Smooth muscle cell (in vitro differentiated cells): ENCODE measurements at regions not wholly inside any gene's neighbourhood (a gene's known extent, or its start where the extent isn't known, plus 50 kb on each side); places are given as distances from the start of the nearest gene placed in this dataset.

Experiments used
- DNase-seq: peaks from one replicate; lab custom pipeline; 2025; ENCODE audit not compliant: unreplicated experiment; lab: John Stamatoyannopoulos, UW
- H2AFZ ChIP-seq: fragments of 200-600 bp; sonication (generic); 2 replicates; pipeline ENCODE4 v1.6.0; 2016; ENCODE audit warnings: antibody characterized with exemption, low read depth, mild to moderate bottlenecking
- H3F3A ChIP-seq: fragments of 200-600 bp; sonication (generic); 2 replicates; pipeline ENCODE4 v1.6.0; 2017; ENCODE audit warnings: antibody characterized with exemption, low read depth
- H3K27ac ChIP-seq: fragments of 200-600 bp; sonication (generic); 2 replicates; pipeline ENCODE4 v1.5.1; 2016; ENCODE audit warnings: low read depth, mild to moderate bottlenecking
- H3K27me3 ChIP-seq: fragments of 200-600 bp; sonication (generic); 2 replicates; pipeline ENCODE4 v1.6.1; 2016; ENCODE audit warnings: low read depth, mild to moderate bottlenecking
- H3K36me3 ChIP-seq: fragments of 200-600 bp; sonication (generic); 2 replicates; pipeline ENCODE4 v1.5.1; 2016; ENCODE audit warnings: low read depth
- H3K4me1 ChIP-seq: fragments of 200-600 bp; sonication (generic); 2 replicates; pipeline ENCODE4 v1.5.1; 2016; ENCODE audit warnings: low read depth
- H3K4me2 ChIP-seq: fragments of 200-600 bp; sonication (generic); 2 replicates; pipeline ENCODE4 v1.6.0; 2016; ENCODE audit warnings: mild to moderate bottlenecking
- H3K4me3 ChIP-seq: fragments of 200-600 bp; sonication (generic); 2 replicates; pipeline ENCODE4 v1.5.1; 2016; ENCODE audit warnings: mild to moderate bottlenecking
- H3K79me2 ChIP-seq: fragments of 200-600 bp; sonication (generic); 2 replicates; pipeline ENCODE4 v1.6.0; 2016; ENCODE audit warnings: low read depth, mild to moderate bottlenecking
- H3K9ac ChIP-seq: fragments of 200-600 bp; sonication (generic); 2 replicates; pipeline ENCODE4 v1.6.0; 2016; ENCODE audit warnings: low read depth
- H3K9me3 ChIP-seq: fragments of 200-600 bp; sonication (generic); replicated peaks from 2 replicates; pipeline ENCODE4 v1.5.1; 2016; ENCODE audit warnings: low read depth
- H4K20me1 ChIP-seq: fragments of 200-600 bp; sonication (generic); 2 replicates; pipeline ENCODE4 v1.6.0; 2016; ENCODE audit warnings: low read depth
- CTCF ChIP-seq: fragments of 200-600 bp; sonication (generic); IDR thresholded peaks from 2 replicates; pipeline ENCODE4 v1.5.1; 2017; ENCODE audit warnings: borderline replicate concordance, mild to moderate bottlenecking, antibody characterized with exemption; ENCODE audit not compliant: insufficient read depth, poor library complexity, severe bottlenecking
- WGBS: methylation state at CpG from one replicate; pipeline ENCODE4 v1.1.7; 2016; ENCODE audit warnings: low lambda C conversion rate; 5-methylcytosine and 5-hydroxymethylcytosine counted together

- no peak overlapping the region for H3K9ac ChIP-seq
- H3K27ac ChIP-seq: no peak overlapping the region
- peaks cover 5% of the 10 kb centered on the region for H3K4me1 ChIP-seq
- H2AFZ ChIP-seq: no peak overlapping the region
- peaks cover 5% of the 10 kb centered on the region for H3K27me3 ChIP-seq
- no peaks in the 10 kb centered on the region for H3F3A ChIP-seq
- no peak overlapping the region for H3K4me3 ChIP-seq
- no peak overlapping the region for H3K4me2 ChIP-seq
- no peaks in the 10 kb centered on the region for H4K20me1 ChIP-seq
- no peaks in the 10 kb centered on the region for H3K9me3 ChIP-seq
- TF ChIP-seq CTCF: no peak
- H3K79me2 ChIP-seq: no peaks in the 10 kb centered on the region
- 84% methylated on average over 1 of the region's 1 CpG for WGBS
- H3K36me3 ChIP-seq: no peaks in the 10 kb centered on the region
- no peak for DNase-seq
Measured at GRCh38 chr18:24926649-24927048, 425.3 kb downstream of the ZNF521 start.

GRCh38 chr18:24928301-24928878, 423.6 kb downstream of the ZNF521 start:
- Histone ChIP-seq H3K4me1 (peaks cover 11% of the 10 kb centered on the region), H3K27me3 (peaks cover 5% of the 10 kb centered on the region), H3K9me3 (no peaks in the 10 kb centered on the region), H3K27ac (no peak overlapping the region), H3K4me2 (no peak overlapping the region), H2AFZ (no peak overlapping the region), H3K9ac (no peak overlapping the region), H3K4me3 (no peak overlapping the region), H3F3A (no peaks in the 10 kb centered on the region), H3K79me2 (no peaks in the 10 kb centered on the region), H3K36me3 (no peaks in the 10 kb centered on the region), H4K20me1 (no peaks in the 10 kb centered on the region)
- 89% methylated on average over 8 of the region's 8 CpGs for WGBS
- no peak for DNase-seq
- no peak for TF ChIP-seq CTCF

GRCh38 chr18:24930478-24930877, 421.5 kb downstream of the ZNF521 start:
- 84% methylated on average over 2 of the region's 2 CpGs for WGBS
- DNase-seq: no peak
- H3K9me3 ChIP-seq: no peaks in the 10 kb centered on the region
- no peak overlapping the region for H2AFZ ChIP-seq
- H3K9ac ChIP-seq: no peak overlapping the region
- H3K4me2 ChIP-seq: no peak overlapping the region
- no peaks in the 10 kb centered on the region for H3K36me3 ChIP-seq
- no peak for TF ChIP-seq CTCF
- H3K4me3 ChIP-seq: no peak overlapping the region
- no peaks in the 10 kb centered on the region for H3F3A ChIP-seq
- H3K27me3 ChIP-seq: no peaks in the 10 kb centered on the region
- H3K79me2 ChIP-seq: no peaks in the 10 kb centered on the region
- H3K27ac ChIP-seq: no peak overlapping the region
- H3K4me1 ChIP-seq: peaks cover 11% of the 10 kb centered on the region
- no peaks in the 10 kb centered on the region for H4K20me1 ChIP-seq

- H2AFZ ChIP-seq: no peak overlapping the region
- H3F3A ChIP-seq: no peaks in the 10 kb centered on the region
- no peaks in the 10 kb centered on the region for H3K27me3 ChIP-seq
- H3K4me2 ChIP-seq: no peak overlapping the region
- WGBS: 38% methylated on average over 6 of the region's 6 CpGs
- no peak for TF ChIP-seq CTCF
- no peaks in the 10 kb centered on the region for H4K20me1 ChIP-seq
- H3K9me3 ChIP-seq: no peaks in the 10 kb centered on the region
- H3K4me1 ChIP-seq: peaks cover 11% of the 10 kb centered on the region
- DNase-seq: no peak
- no peak overlapping the region for H3K9ac ChIP-seq
- no peaks in the 10 kb centered on the region for H3K79me2 ChIP-seq
- no peaks in the 10 kb centered on the region for H3K36me3 ChIP-seq
- no peak overlapping the region for H3K4me3 ChIP-seq
- H3K27ac ChIP-seq: no peak overlapping the region
Measured at GRCh38 chr18:24930971-24931370, 421.0 kb downstream of the ZNF521 start.
